CD14-positive monocyte (primary cell): ENCODE measurements at regions not wholly inside any gene's neighbourhood (a gene's known extent, or its start where the extent isn't known, plus 50 kb on each side); places are given as distances from the start of the nearest gene placed in this dataset.

Experiments used
- DNase-seq, 3 donors: peaks; one replicate each; pipeline ENCODE4 v3.0.0-alpha.2; 2011 to 2022
- H2AFZ ChIP-seq: 2 replicates; pipeline ENCODE4 v1.6.0; 2012; ENCODE audit warnings: mild to moderate bottlenecking, low read depth, low read length, inconsistent platforms; ENCODE audit not compliant: insufficient read depth, poor library complexity, severe bottlenecking
- H3K27ac ChIP-seq, 2 donors: 1 replicate in 1 of 2; 2 replicates in 1 of 2; pipeline ENCODE4 v1.5.1; 2012 to 2013; ENCODE audit warnings: low read length in 2 of 2, control low read depth in 1 of 2, inconsistent platforms in 1 of 2, low read depth in 1 of 2, mild to moderate bottlenecking in 1 of 2
- H3K27me3 ChIP-seq, 2 donors: one replicate each; pipeline versions ENCODE4 v1.6.0 to v1.6.1; 2011 to 2013; ENCODE audit warnings: low read length in 2 of 2; ENCODE audit not compliant: control insufficient read depth in 2 of 2, insufficient read depth in 2 of 2
- H3K36me3 ChIP-seq, 2 donors: replicated peaks in 1 of 2; 1 replicate in 1 of 2; 2 replicates in 1 of 2; pipeline versions ENCODE4 v1.5.1 to v1.6.1; 2012 to 2013; ENCODE audit warnings: low read length in 2 of 2, control low read depth in 1 of 2, inconsistent platforms in 1 of 2, mild to moderate bottlenecking in 1 of 2; ENCODE audit not compliant: insufficient read depth in 2 of 2, control insufficient read depth in 1 of 2
- H3K4me1 ChIP-seq, 2 donors: 1 replicate in 1 of 2; 2 replicates in 1 of 2; pipeline versions ENCODE4 v1.5.1 to v1.6.1; 2012 to 2013; ENCODE audit warnings: low read length in 2 of 2, control low read depth in 1 of 2, inconsistent platforms in 1 of 2, mild to moderate bottlenecking in 1 of 2, moderate library complexity in 1 of 2; ENCODE audit not compliant: insufficient read depth in 2 of 2, control insufficient read depth in 1 of 2
- H3K4me2 ChIP-seq: replicated peaks from 2 replicates; pipeline ENCODE3; 2012; ENCODE audit warnings: low read length, moderate library complexity, mild to moderate bottlenecking; ENCODE audit not compliant: poor library complexity, severe bottlenecking; ENCODE audit errors: extremely low read depth
- H3K4me3 ChIP-seq, 3 experiments: fragments of 200-600 bp in 1 of 3; sonication (generic) in 1 of 3; replicated peaks in 1 of 3; 1 replicate in 2 of 3; 2 replicates in 1 of 3; pipeline ENCODE4 v1.5.1; 2011 to 2013; ENCODE audit warnings: low read length in 3 of 3, mild to moderate bottlenecking in 3 of 3, control low read depth in 2 of 3, low read depth in 2 of 3, inconsistent platforms in 1 of 3, moderate library complexity in 1 of 3
- H3K79me2 ChIP-seq: 2 replicates; pipeline ENCODE4 v1.6.0; 2012; ENCODE audit warnings: mild to moderate bottlenecking, control low read depth, inconsistent platforms, low read length, moderate library complexity; ENCODE audit not compliant: insufficient read depth
- H3K9ac ChIP-seq: 2 replicates; pipeline ENCODE4 v1.6.0; 2017; ENCODE audit warnings: low read length, mild to moderate bottlenecking; ENCODE audit not compliant: insufficient read depth, poor library complexity, severe bottlenecking
- H3K9me3 ChIP-seq, 2 donors: replicated peaks in 1 of 2; 1 replicate in 1 of 2; 2 replicates in 1 of 2; pipeline versions ENCODE4 v1.5.1 to v1.6.1; 2012 to 2013; ENCODE audit warnings: low read length in 2 of 2, control low read depth in 1 of 2; ENCODE audit not compliant: control insufficient read depth in 1 of 2, insufficient read depth in 1 of 2
- H4K20me1 ChIP-seq: 2 replicates; pipeline ENCODE4 v1.6.0; 2012; ENCODE audit warnings: mild to moderate bottlenecking, low read length, control low read depth, moderate library complexity; ENCODE audit not compliant: insufficient read depth
- H3K27ac Mint-ChIP-seq, 7 donors: one replicate each; pipeline ENCODE4 v1.8.0; 2020; ENCODE audit warnings: mild to moderate bottlenecking in 7 of 7, mixed read lengths in 7 of 7, moderate library complexity in 6 of 7, inconsistent platforms in 2 of 7
- H3K27me3 Mint-ChIP-seq, 3 donors: one replicate each; pipeline ENCODE4 v1.8.0; 2021 to 2022; ENCODE audit warnings: low read depth in 3 of 3, mild to moderate bottlenecking in 3 of 3, mixed read lengths in 3 of 3, moderate library complexity in 3 of 3, inconsistent platforms in 1 of 3
- H3K36me3 Mint-ChIP-seq, 2 donors: one replicate each; pipeline ENCODE4 v1.8.0; 2020; ENCODE audit warnings: mixed read lengths in 2 of 2, inconsistent platforms in 1 of 2, mild to moderate bottlenecking in 1 of 2
- H3K4me1 Mint-ChIP-seq: one replicate; pipeline ENCODE4 v1.8.0; 2020; ENCODE audit warnings: mild to moderate bottlenecking, mixed read lengths
- H3K4me3 Mint-ChIP-seq, 2 donors: one replicate each; pipeline ENCODE4 v1.8.0; 2020; ENCODE audit warnings: mild to moderate bottlenecking in 2 of 2, mixed read lengths in 2 of 2, moderate library complexity in 1 of 2
- H3K9me3 Mint-ChIP-seq, 7 donors: one replicate each; pipeline ENCODE4 v1.8.0; 2020 to 2022; ENCODE audit warnings: mixed read lengths in 7 of 7, mild to moderate bottlenecking in 6 of 7, moderate library complexity in 6 of 7, inconsistent platforms in 2 of 7
- CTCF ChIP-seq: fragments of 200-600 bp; IDR thresholded peaks from one replicate; pipeline ENCODE4 v1.8.0; 2022; ENCODE audit warnings: antibody characterized with exemption, mild to moderate bottlenecking
- WGBS: methylation state at CpG from one replicate; pipeline ENCODE4 v1.1.5; 2013; ENCODE audit warnings: missing lambda C conversion rate; ENCODE audit not compliant: insufficient coverage; 5-methylcytosine and 5-hydroxymethylcytosine counted together
- intact Hi-C, 2 donors: fragments of 100-400 bp; cut with micrococcal nuclease; formaldehyde crosslinking; loops; one replicate each; pipeline versions ENCODE4 v1.15.0 to v1.15.1; 2023

GRCh38 chr5:113807427-113807991 is 294.0 kb downstream of the YTHDC2 start:
- H3K27me3 ChIP-seq, result no peaks in the 10 kb centered on the region
- H3K36me3 ChIP-seq, result no peaks in the 10 kb centered on the region
- no peaks in the 10 kb centered on the region for H3K9me3 Mint-ChIP-seq
- no peak overlapping the region for H3K4me3 Mint-ChIP-seq
- no peak overlapping the region for H3K4me3 ChIP-seq
- H3K4me2 ChIP-seq, result no peak overlapping the region
- no peak for DNase-seq
- no peaks in the 10 kb centered on the region for H3K4me1 Mint-ChIP-seq
- H3K27ac Mint-ChIP-seq, result no peak overlapping the region
- TF ChIP-seq CTCF, result no peak
- H3K27ac ChIP-seq, result no peak overlapping the region
- no peaks in the 10 kb centered on the region for H4K20me1 ChIP-seq
- whole genome bisulfite sequencing, result 81% methylated on average over 6 of the region's 7 CpGs
- peaks cover 0 to 2% of the 10 kb centered on the region in 2 donors for H3K9me3 ChIP-seq
- H3K27me3 Mint-ChIP-seq, result peaks cover 0 to 2% (median 0%) of the 10 kb centered on the region in 3 donors
- no peak overlapping the region for H3K9ac ChIP-seq
- H3K36me3 Mint-ChIP-seq, result no peaks in the 10 kb centered on the region
- H2AFZ ChIP-seq, result no peak overlapping the region
- H3K79me2 ChIP-seq, result no peaks in the 10 kb centered on the region
- intact Hi-C loops, result no loop called here
- no peaks in the 10 kb centered on the region for H3K4me1 ChIP-seq

GRCh38 chr5:113808956-113809355 is 295.5 kb downstream of the YTHDC2 start:
- Mint-ChIP-seq H3K27ac (no peak overlapping the region), H3K9me3 (no peaks in the 10 kb centered on the region), H3K27me3 (peaks cover 0 to 2% (median 0%) of the 10 kb centered on the region in 3 donors), H3K4me3 (no peak overlapping the region), H3K4me1 (no peaks in the 10 kb centered on the region), H3K36me3 (no peaks in the 10 kb centered on the region)
- H3K36me3 ChIP-seq, result no peaks in the 10 kb centered on the region
- no peak overlapping the region for H3K4me2 ChIP-seq
- H3K4me1 ChIP-seq, result no peaks in the 10 kb centered on the region
- no peaks in the 10 kb centered on the region for H4K20me1 ChIP-seq
- H3K9me3 ChIP-seq, result peaks cover 0 to 2% of the 10 kb centered on the region in 2 donors
- H3K4me3 ChIP-seq, result no peak overlapping the region
- H3K27me3 ChIP-seq, result no peaks in the 10 kb centered on the region
- H3K9ac ChIP-seq, result no peak overlapping the region
- DNase-seq, result no peak
- intact Hi-C loops, result no loop called here
- no peak for TF ChIP-seq CTCF
- no peak overlapping the region for H2AFZ ChIP-seq
- H3K79me2 ChIP-seq, result no peaks in the 10 kb centered on the region
- H3K27ac ChIP-seq, result no peak overlapping the region
- WGBS, result 100% methylated on average over 1 of the region's 1 CpG
